KBM-7 (cell line): ENCODE measurements at regions not wholly inside any gene's neighbourhood (a gene's known extent, or its start where the extent isn't known, plus 50 kb on each side); places are given as distances from the start of the nearest gene placed in this dataset.

Experiments
- DNase-seq: peaks from one replicate; pipeline ENCODE4 v3.0.0-alpha.2; 2015
- in situ Hi-C: fragments of 300-500 bp; cut with MboI; formaldehyde crosslinking; loops from 2 replicates; pipeline ENCODE4 v1.14.3; 2020; ENCODE audit warnings: low sequenced_read_pairs, low pct_unique_long_range_greater_than_20kb, mixed read lengths

- DNase-seq: no peak
- in situ Hi-C loops: no loop called here
Measured at GRCh38 chrX:137483554-137483953, 82.4 kb upstream of the ZIC3 start.

- DNase-seq: no peak
- in situ Hi-C loops: no loop called here
Measured at GRCh38 chrX:137482136-137482535, 83.8 kb upstream of the ZIC3 start.

- DNase-seq: no peak
- in situ Hi-C loops: no loop called here
Measured at GRCh38 chrX:137479386-137479785, 86.5 kb upstream of the ZIC3 start.

GRCh38 chrX:137441711-137442110 lies 124.2 kb upstream of the ZIC3 start:
- in situ Hi-C loops: no loop called here

GRCh38 chrX:137432609-137433008 lies 133.3 kb upstream of the ZIC3 start:
- DNase-seq: peak; percentile 47

More at GRCh38 chrX:137441711-137442110, 124.2 kb upstream of the ZIC3 start:
- no peak for DNase-seq

GRCh38 chrX:137431693-137432488 lies 134.0 kb upstream of the ZIC3 start:
- DNase-seq: no peak
- in situ Hi-C loops: no loop called here

More at GRCh38 chrX:137432609-137433008, 133.3 kb upstream of the ZIC3 start:
- in situ Hi-C loops: no loop called here

- in situ Hi-C loops: no loop called here
Measured at GRCh38 chrX:137430984-137431475, 134.9 kb upstream of the ZIC3 start.

GRCh38 chrX:137430301-137430700 lies 135.6 kb upstream of the ZIC3 start:
- in situ Hi-C loops: no loop called here

More at GRCh38 chrX:137430984-137431475, 134.9 kb upstream of the ZIC3 start:
- no peak for DNase-seq

GRCh38 chrX:137428766-137429591 lies 136.9 kb upstream of the ZIC3 start:
- in situ Hi-C loops: no loop called here
- no peak for DNase-seq

More at GRCh38 chrX:137430301-137430700, 135.6 kb upstream of the ZIC3 start:
- no peak for DNase-seq

GRCh38 chrX:137428221-137428661 lies 137.7 kb upstream of the ZIC3 start:
- DNase-seq: no peak
- in situ Hi-C loops: no loop called here

- no peak for DNase-seq
- in situ Hi-C loops: no loop called here
Measured at GRCh38 chrX:137427816-137428215, 138.1 kb upstream of the ZIC3 start.

GRCh38 chrX:137427426-137427778 lies 138.5 kb upstream of the ZIC3 start:
- DNase-seq: no peak
- in situ Hi-C loops: no loop called here

GRCh38 chrX:137426695-137427425 lies 139.1 kb upstream of the ZIC3 start:
- no peak for DNase-seq
- in situ Hi-C loops: no loop called here

- no peak for DNase-seq
- in situ Hi-C loops: no loop called here
Measured at GRCh38 chrX:137425986-137426385, 139.9 kb upstream of the ZIC3 start.

GRCh38 chrX:137425273-137425902 lies 140.5 kb upstream of the ZIC3 start:
- DNase-seq: no peak
- in situ Hi-C loops: no loop called here

GRCh38 chrX:137424679-137425078 lies 141.2 kb upstream of the ZIC3 start:
- DNase-seq: no peak
- in situ Hi-C loops: no loop called here

- in situ Hi-C loops: no loop called here
- no peak for DNase-seq
Measured at GRCh38 chrX:137423241-137423640, 142.7 kb upstream of the ZIC3 start.

GRCh38 chrX:137418086-137418485 lies 147.8 kb upstream of the ZIC3 start:
- no peak for DNase-seq
- in situ Hi-C loops: no loop called here

- DNase-seq: no peak
- in situ Hi-C loops: no loop called here
Measured at GRCh38 chrX:137413190-137413589, 152.7 kb upstream of the ZIC3 start.
